SK-N-SH treated with all-trans-retinoic acid at 6 μM for 48 hours (cell line): ENCODE measurements at regions not wholly inside any gene's neighbourhood (a gene's known extent, or its start where the extent isn't known, plus 50 kb on each side); places are given as distances from the start of the nearest gene placed in this dataset.

ENCODE experiments used
- ATAC-seq: fragments of 200-7000 bp; cut with Tn5 transposase; 3 replicates; pipeline ENCODE4 v1.9.1; 2020; ENCODE audit warnings: mild to moderate bottlenecking, moderate library complexity
- BACH2 ChIP-seq: fragments of 250-450 bp; sonication (Bioruptor Pico); IDR thresholded peaks from 2 replicates; pipeline ENCODE4 v1.9.0; 2021; ENCODE audit warnings: mild to moderate bottlenecking, borderline replicate concordance
- CSDC2 ChIP-seq: fragments of 250-450 bp; sonication (Bioruptor Pico); IDR thresholded peaks from 2 replicates; pipeline ENCODE4 v1.5.0; 2020; ENCODE audit warnings: mild to moderate bottlenecking, moderate library complexity
- ESRRG ChIP-seq: fragments of 250-450 bp; sonication (Bioruptor Pico); IDR thresholded peaks from 2 replicates; pipeline ENCODE4 v1.6.1; 2021; ENCODE audit warnings: mild to moderate bottlenecking
- GLIS3 ChIP-seq: fragments of 250-450 bp; sonication (Bioruptor Pico); IDR thresholded peaks from 2 replicates; pipeline ENCODE4 v1.5.0; 2020; ENCODE audit warnings: mild to moderate bottlenecking, moderate library complexity
- ISL1 ChIP-seq: fragments of 250-450 bp; sonication (Bioruptor Pico); IDR thresholded peaks from 2 replicates; pipeline ENCODE4 v2.1.2; 2022; ENCODE audit warnings: mild to moderate bottlenecking, moderate library complexity
- OSR1 ChIP-seq: fragments of 250-450 bp; sonication (Bioruptor Pico); IDR thresholded peaks from 2 replicates; pipeline ENCODE4 v1.8.0; 2022; ENCODE audit warnings: moderate library complexity, mild to moderate bottlenecking, inconsistent platforms
- POU6F1 ChIP-seq: fragments of 250-450 bp; sonication (Bioruptor Pico); IDR thresholded peaks from 2 replicates; pipeline ENCODE4 v1.8.0; 2021; ENCODE audit warnings: low read depth, mild to moderate bottlenecking, moderate library complexity, borderline replicate concordance
- PPARA ChIP-seq: fragments of 250-450 bp; sonication (Bioruptor Pico); IDR thresholded peaks from 2 replicates; pipeline ENCODE4 v1.5.0; 2020; ENCODE audit warnings: mild to moderate bottlenecking, borderline replicate concordance
- RARB ChIP-seq: fragments of 250-450 bp; sonication (Bioruptor Pico); IDR thresholded peaks from 2 replicates; pipeline ENCODE4 v1.8.0; 2021; ENCODE audit warnings: mild to moderate bottlenecking, moderate library complexity
- ZC3H10 ChIP-seq: fragments of 250-450 bp; sonication (Bioruptor Pico); IDR thresholded peaks from 2 replicates; pipeline ENCODE4 v1.5.1; 2021; ENCODE audit warnings: mild to moderate bottlenecking, moderate library complexity
- ZNF565 ChIP-seq: fragments of 450-650 bp; formaldehyde crosslinking; conservative IDR thresholded peaks from 2 replicates; pipeline ENCODE4 v1.5.0; 2020; ENCODE audit warnings: low read depth, mild to moderate bottlenecking, moderate library complexity
- ZNF8 ChIP-seq: fragments of 450-650 bp; formaldehyde crosslinking; IDR thresholded peaks from 2 replicates; pipeline ENCODE4 v1.5.0; 2020; ENCODE audit warnings: mild to moderate bottlenecking, moderate library complexity
- TF ChIP-seq, protein P1 (sequence below): fragments of 250-450 bp; sonication (Bioruptor Pico); IDR thresholded peaks from 2 replicates; pipeline ENCODE4 v1.5.0; 2020; ENCODE audit warnings: mild to moderate bottlenecking, moderate library complexity
- TF ChIP-seq, protein P2 (sequence below): fragments of 250-450 bp; sonication (Bioruptor Pico); IDR thresholded peaks from 2 replicates; pipeline ENCODE4 v1.5.1; 2020; ENCODE audit warnings: low read depth, mild to moderate bottlenecking, moderate library complexity

- TF ChIP-seq, protein P1, sequence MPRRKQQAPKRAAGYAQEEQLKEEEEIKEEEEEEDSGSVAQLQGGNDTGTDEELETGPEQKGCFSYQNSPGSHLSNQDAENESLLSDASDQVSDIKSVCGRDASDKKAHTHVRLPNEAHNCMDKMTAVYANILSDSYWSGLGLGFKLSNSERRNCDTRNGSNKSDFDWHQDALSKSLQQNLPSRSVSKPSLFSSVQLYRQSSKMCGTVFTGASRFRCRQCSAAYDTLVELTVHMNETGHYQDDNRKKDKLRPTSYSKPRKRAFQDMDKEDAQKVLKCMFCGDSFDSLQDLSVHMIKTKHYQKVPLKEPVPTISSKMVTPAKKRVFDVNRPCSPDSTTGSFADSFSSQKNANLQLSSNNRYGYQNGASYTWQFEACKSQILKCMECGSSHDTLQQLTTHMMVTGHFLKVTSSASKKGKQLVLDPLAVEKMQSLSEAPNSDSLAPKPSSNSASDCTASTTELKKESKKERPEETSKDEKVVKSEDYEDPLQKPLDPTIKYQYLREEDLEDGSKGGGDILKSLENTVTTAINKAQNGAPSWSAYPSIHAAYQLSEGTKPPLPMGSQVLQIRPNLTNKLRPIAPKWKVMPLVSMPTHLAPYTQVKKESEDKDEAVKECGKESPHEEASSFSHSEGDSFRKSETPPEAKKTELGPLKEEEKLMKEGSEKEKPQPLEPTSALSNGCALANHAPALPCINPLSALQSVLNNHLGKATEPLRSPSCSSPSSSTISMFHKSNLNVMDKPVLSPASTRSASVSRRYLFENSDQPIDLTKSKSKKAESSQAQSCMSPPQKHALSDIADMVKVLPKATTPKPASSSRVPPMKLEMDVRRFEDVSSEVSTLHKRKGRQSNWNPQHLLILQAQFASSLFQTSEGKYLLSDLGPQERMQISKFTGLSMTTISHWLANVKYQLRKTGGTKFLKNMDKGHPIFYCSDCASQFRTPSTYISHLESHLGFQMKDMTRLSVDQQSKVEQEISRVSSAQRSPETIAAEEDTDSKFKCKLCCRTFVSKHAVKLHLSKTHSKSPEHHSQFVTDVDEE (CRISPR knock-in tag), result no peak
- TF ChIP-seq ESRRG (CRISPR knock-in tag), result no peak
- TF ChIP-seq RARB (CRISPR knock-in tag), result no peak
- TF ChIP-seq CSDC2 (CRISPR knock-in tag), result no peak
- no peak for TF ChIP-seq ZNF565 (CRISPR knock-in tag)
- no peak for TF ChIP-seq POU6F1 (CRISPR knock-in tag)
- TF ChIP-seq OSR1 (CRISPR knock-in tag), result no peak
- no peak for TF ChIP-seq PPARA (CRISPR knock-in tag)
- no peak for TF ChIP-seq ZC3H10
- no peak for TF ChIP-seq BACH2 (CRISPR knock-in tag)
- TF ChIP-seq ZNF8, result no peak
- no peak for TF ChIP-seq GLIS3 (CRISPR knock-in tag)
Observed at GRCh38 chr12:127374447-127374846, 892.5 kb upstream of the TMEM132C start (continued).

- ATAC-seq, result peak; percentile 83
- TF ChIP-seq RARB (CRISPR knock-in tag), result no peak
- TF ChIP-seq ZNF565 (CRISPR knock-in tag), result no peak
- TF ChIP-seq, protein P1 (CRISPR knock-in tag), result no peak
- TF ChIP-seq CSDC2 (CRISPR knock-in tag), result no peak
- TF ChIP-seq, protein P2, sequence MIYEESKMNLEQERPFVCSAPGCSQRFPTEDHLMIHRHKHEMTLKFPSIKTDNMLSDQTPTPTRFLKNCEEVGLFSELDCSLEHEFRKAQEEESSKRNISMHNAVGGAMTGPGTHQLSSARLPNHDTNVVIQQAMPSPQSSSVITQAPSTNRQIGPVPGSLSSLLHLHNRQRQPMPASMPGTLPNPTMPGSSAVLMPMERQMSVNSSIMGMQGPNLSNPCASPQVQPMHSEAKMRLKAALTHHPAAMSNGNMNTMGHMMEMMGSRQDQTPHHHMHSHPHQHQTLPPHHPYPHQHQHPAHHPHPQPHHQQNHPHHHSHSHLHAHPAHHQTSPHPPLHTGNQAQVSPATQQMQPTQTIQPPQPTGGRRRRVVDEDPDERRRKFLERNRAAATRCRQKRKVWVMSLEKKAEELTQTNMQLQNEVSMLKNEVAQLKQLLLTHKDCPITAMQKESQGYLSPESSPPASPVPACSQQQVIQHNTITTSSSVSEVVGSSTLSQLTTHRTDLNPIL (CRISPR knock-in tag), result no peak
- TF ChIP-seq POU6F1 (CRISPR knock-in tag), result no peak
- TF ChIP-seq, all 23 proteins: peak for 0
Observed at GRCh38 chr12:127381043-127381668, 885.8 kb upstream of the TMEM132C start.

DNA sequence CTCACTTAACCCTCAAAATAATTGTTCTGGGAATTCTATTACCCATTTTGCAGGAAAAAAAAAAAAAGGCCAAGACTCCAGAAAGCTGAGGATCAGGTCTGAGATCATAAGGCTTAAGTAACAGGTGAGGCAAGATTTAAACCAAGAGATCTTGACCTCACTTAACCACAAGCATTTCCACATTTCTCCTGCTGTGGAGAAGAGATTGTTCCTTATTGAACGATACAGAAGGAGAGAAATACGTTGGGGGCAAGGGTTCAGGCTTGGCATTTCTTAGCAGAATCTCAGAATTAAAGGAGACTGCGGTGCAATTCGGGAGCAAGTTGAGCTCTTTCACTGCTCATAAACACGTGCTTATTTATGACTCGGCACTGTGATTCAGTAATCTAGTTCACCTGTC, 885.3 kb upstream of the TMEM132C start:
- TF ChIP-seq CSDC2 (CRISPR knock-in tag) (no peak), ISL1 (no peak), RARB (CRISPR knock-in tag) (no peak), POU6F1 (CRISPR knock-in tag) (no peak)
- TF ChIP-seq, all 23 proteins: peak for 0
- no peak for ATAC-seq
